A549 (cell line): ENCODE measurements at regions not wholly inside any gene's neighbourhood (a gene's known extent, or its start where the extent isn't known, plus 50 kb on each side); places are given as distances from the start of the nearest gene placed in this dataset.

Source experiments
- ATAC-seq, 2 experiments: fragments of 200-7000 bp in 1 of 2; fragments of >200 bp in 1 of 2; cut with Nextera tagmentation in 1 of 2; cut with Tn5 transposase in 1 of 2; 3 replicates each; pipeline versions ENCODE4 v1.8.0 to v1.9.1; 2018 to 2020; ENCODE audit warnings: mild to moderate bottlenecking in 1 of 2, moderate library complexity in 1 of 2
- CTCF ChIA-PET: fragments of 300-600 bp; sonication (Branson Sonifier 250); formaldehyde crosslinking; extraction: SDS; loops from one replicate; lab custom pipeline; 2021; ENCODE audit warnings: antibody characterized with exemption, inconsistent platforms; lab: Yijun Ruan, JAX
- POLR2A ChIA-PET: fragments of 350-600 bp; formaldehyde crosslinking; extraction: SDS; loops from one replicate; lab custom pipeline; 2021; ENCODE audit warnings: antibody characterized with exemption, inconsistent platforms; lab: Yijun Ruan, JAX
- DNase-seq, 2 experiments: peaks; one replicate each; pipeline versions ENCODE4 v3.0.0 to v3.0.0-alpha.2; 2011 to 2016; ENCODE audit warnings: low read depth in 1 of 2, low spot score in 1 of 2
- FAIRE-seq: peaks from 2 replicates; lab custom pipeline; 2011; peaks lifted over from hg19 to GRCh38; lab: Jason Lieb, UNC
- H3K27ac ChIP-seq, 2 experiments: fragments of >200 bp; sonication (Bioruptor Twin); formaldehyde crosslinking; 3 replicates each; pipeline ENCODE4 v1.5.1; 2016 to 2017
- H3K4me1 ChIP-seq: fragments of >200 bp; sonication (Bioruptor Twin); formaldehyde crosslinking; 3 replicates; pipeline ENCODE4 v1.6.1; 2016
- H3K4me2 ChIP-seq: fragments of >200 bp; sonication (Bioruptor Twin); formaldehyde crosslinking; 3 replicates; pipeline ENCODE4 v1.6.1; 2016
- H3K4me3 ChIP-seq: fragments of >200 bp; sonication (Bioruptor Twin); formaldehyde crosslinking; 3 replicates; pipeline ENCODE4 v1.5.1; 2016
- H3K9me3 ChIP-seq: fragments of >200 bp; sonication (Bioruptor Twin); formaldehyde crosslinking; 3 replicates; pipeline ENCODE4 v1.6.1; 2016
- ATOH8 ChIP-seq: fragments of 250-450 bp; sonication (Bioruptor Pico); IDR thresholded peaks from 2 replicates; pipeline ENCODE4 v1.5.0; 2020; ENCODE audit warnings: low read depth, mild to moderate bottlenecking, moderate library complexity
- CBX8 ChIP-seq: fragments of 200-600 bp; sonication (generic); IDR thresholded peaks from 2 replicates; pipeline ENCODE4 v1.6.1; 2016
- CHD4 ChIP-seq: fragments of 200-600 bp; sonication (generic); IDR thresholded peaks from 2 replicates; pipeline ENCODE4 v1.6.1; 2016; ENCODE audit warnings: antibody characterized with exemption, mild to moderate bottlenecking, borderline replicate concordance
- ESRRA ChIP-seq: fragments of 150-350 bp; IDR thresholded peaks from 2 replicates; pipeline ENCODE4 v1.6.1; 2014; ENCODE audit warnings: mild to moderate bottlenecking, low read length, borderline replicate concordance
- GATA3 ChIP-seq: IDR thresholded peaks from 2 replicates; pipeline ENCODE4 v1.6.1; 2012; ENCODE audit warnings: borderline replicate concordance
- MYC ChIP-seq: IDR thresholded peaks from 2 replicates; pipeline ENCODE4 v1.6.1; 2012; ENCODE audit warnings: mild to moderate bottlenecking, inconsistent platforms, low read length, improper control_type of control experiment, borderline replicate concordance
- PBX3 ChIP-seq: IDR thresholded peaks from 2 replicates; pipeline ENCODE4 v1.6.1; 2012
- REST ChIP-seq: fragments of 200-600 bp; sonication (generic); IDR thresholded peaks from 2 replicates; pipeline ENCODE4 v1.6.1; 2016; ENCODE audit warnings: antibody characterized with exemption, mild to moderate bottlenecking, moderate library complexity
- RNF2 ChIP-seq: fragments of 200-600 bp; sonication (generic); IDR thresholded peaks from 2 replicates; pipeline ENCODE4 v1.6.1; 2016; ENCODE audit warnings: low read depth, mild to moderate bottlenecking, antibody characterized with exemption, moderate library complexity, borderline replicate concordance
- ZFP36 ChIP-seq: fragments of 450-650 bp; IDR thresholded peaks from 2 replicates; pipeline ENCODE4 v1.6.1; 2014; ENCODE audit warnings: borderline replicate concordance; ENCODE audit not compliant: partially characterized antibody
- WGBS: methylation state at CpG from one replicate; pipeline ENCODE4 v1.1.6; 2017; ENCODE audit errors: missing lambda C conversion rate; 5-methylcytosine and 5-hydroxymethylcytosine counted together
- TF ChIP-seq, protein P1 (sequence below): fragments of >200 bp; sonication (Bioruptor Twin); formaldehyde crosslinking; IDR thresholded peaks from 2 replicates; pipeline ENCODE4 v1.6.1; 2016
- TF ChIP-seq, protein P2 (sequence below): fragments of >200 bp; sonication (Bioruptor Twin); formaldehyde crosslinking; IDR thresholded peaks from 3 replicates; pipeline ENCODE4 v1.6.1; 2016
- TF ChIP-seq, protein P3 (sequence below): fragments of 150-350 bp; IDR thresholded peaks from 2 replicates; pipeline ENCODE4 v1.6.1; 2014; ENCODE audit warnings: low read depth, mild to moderate bottlenecking, low read length
- TF ChIP-seq, protein P4 (sequence below): fragments of 250-450 bp; sonication (Bioruptor Pico); IDR thresholded peaks from 2 replicates; pipeline ENCODE4 v1.5.0; 2021; ENCODE audit warnings: mild to moderate bottlenecking, moderate library complexity, borderline replicate concordance

GRCh38 chr15:77796046-77796729 lies 163.5 kb upstream of the LINGO1 start:
- CTCF ChIA-PET = interaction anchor here (3.2 to 4.7 kb wide), 3 partner anchors 12 to 163 kb away, joined by 19 to 24 read pairs (median 24); partner anchors contain the start of gene LINGO1

GRCh38 chr15:77795446-77795845 lies 162.7 kb upstream of the LINGO1 start:
- DNase-seq = no peak
- Histone ChIP-seq H3K4me1 (no peaks in the 10 kb centered on the region), H3K27ac (no peak overlapping the region), H3K4me3 (no peak overlapping the region), H3K9me3 (no peaks in the 10 kb centered on the region), H3K4me2 (no peak overlapping the region)
- no peak for FAIRE-seq
- 78% methylated on average over 6 of the region's 10 CpGs for WGBS
- POLR2A ChIA-PET = no interaction called here
- ATAC-seq = no peak
- CTCF ChIA-PET = interaction anchor here (4.5 to 4.7 kb wide), 2 partner anchors 12 to 162 kb away, joined by 19 to 24 read pairs; partner anchors contain the start of gene LINGO1
- TF ChIP-seq ESRRA = no peak
- peak; percentile 25; the same call in 1 of the 2 replicates for TF ChIP-seq REST

More at GRCh38 chr15:77796046-77796729, 163.5 kb upstream of the LINGO1 start:
- H3K4me3 ChIP-seq = no peak overlapping the region
- DNase-seq (no peak), FAIRE-seq (no peak), ATAC-seq (no peak)
- no peak for TF ChIP-seq CBX8
- TF ChIP-seq, protein P1, sequence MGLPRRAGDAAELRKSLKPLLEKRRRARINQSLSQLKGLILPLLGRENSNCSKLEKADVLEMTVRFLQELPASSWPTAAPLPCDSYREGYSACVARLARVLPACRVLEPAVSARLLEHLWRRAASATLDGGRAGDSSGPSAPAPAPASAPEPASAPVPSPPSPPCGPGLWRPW = no peak
- TF ChIP-seq GATA3 = no peak
- TF ChIP-seq, protein P2, sequence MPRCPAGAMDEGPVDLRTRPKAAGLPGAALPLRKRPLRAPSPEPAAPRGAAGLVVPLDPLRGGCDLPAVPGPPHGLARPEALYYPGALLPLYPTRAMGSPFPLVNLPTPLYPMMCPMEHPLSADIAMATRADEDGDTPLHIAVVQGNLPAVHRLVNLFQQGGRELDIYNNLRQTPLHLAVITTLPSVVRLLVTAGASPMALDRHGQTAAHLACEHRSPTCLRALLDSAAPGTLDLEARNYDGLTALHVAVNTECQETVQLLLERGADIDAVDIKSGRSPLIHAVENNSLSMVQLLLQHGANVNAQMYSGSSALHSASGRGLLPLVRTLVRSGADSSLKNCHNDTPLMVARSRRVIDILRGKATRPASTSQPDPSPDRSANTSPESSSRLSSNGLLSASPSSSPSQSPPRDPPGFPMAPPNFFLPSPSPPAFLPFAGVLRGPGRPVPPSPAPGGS = no peak
- no peak for TF ChIP-seq CHD4
- no peak for TF ChIP-seq ZFP36
- TF ChIP-seq, protein P3, sequence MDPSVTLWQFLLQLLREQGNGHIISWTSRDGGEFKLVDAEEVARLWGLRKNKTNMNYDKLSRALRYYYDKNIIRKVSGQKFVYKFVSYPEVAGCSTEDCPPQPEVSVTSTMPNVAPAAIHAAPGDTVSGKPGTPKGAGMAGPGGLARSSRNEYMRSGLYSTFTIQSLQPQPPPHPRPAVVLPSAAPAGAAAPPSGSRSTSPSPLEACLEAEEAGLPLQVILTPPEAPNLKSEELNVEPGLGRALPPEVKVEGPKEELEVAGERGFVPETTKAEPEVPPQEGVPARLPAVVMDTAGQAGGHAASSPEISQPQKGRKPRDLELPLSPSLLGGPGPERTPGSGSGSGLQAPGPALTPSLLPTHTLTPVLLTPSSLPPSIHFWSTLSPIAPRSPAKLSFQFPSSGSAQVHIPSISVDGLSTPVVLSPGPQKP = no peak
- TF ChIP-seq RNF2 = no peak
- no peak for TF ChIP-seq ATOH8 (CRISPR knock-in tag)
- TF ChIP-seq MYC = no peak
- TF ChIP-seq PBX3 = no peak
- TF ChIP-seq, protein P4, sequence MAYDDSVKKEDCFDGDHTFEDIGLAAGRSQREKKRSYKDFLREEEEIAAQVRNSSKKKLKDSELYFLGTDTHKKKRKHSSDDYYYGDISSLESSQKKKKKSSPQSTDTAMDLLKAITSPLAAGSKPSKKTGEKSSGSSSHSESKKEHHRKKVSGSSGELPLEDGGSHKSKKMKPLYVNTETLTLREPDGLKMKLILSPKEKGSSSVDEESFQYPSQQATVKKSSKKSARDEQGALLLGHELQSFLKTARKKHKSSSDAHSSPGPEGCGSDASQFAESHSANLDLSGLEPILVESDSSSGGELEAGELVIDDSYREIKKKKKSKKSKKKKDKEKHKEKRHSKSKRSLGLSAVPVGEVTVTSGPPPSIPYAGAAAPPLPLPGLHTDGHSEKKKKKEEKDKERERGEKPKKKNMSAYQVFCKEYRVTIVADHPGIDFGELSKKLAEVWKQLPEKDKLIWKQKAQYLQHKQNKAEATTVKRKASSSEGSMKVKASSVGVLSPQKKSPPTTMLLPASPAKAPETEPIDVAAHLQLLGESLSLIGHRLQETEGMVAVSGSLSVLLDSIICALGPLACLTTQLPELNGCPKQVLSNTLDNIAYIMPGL (CRISPR knock-in tag) = no peak
- 44% methylated on average over 11 of the region's 11 CpGs for WGBS
- no peaks in the 10 kb centered on the region for H3K4me1 ChIP-seq
- POLR2A ChIA-PET = no interaction called here
- H3K27ac ChIP-seq = no peak overlapping the region
- H3K4me2 ChIP-seq = no peak overlapping the region
- H3K9me3 ChIP-seq = no peaks in the 10 kb centered on the region
